Liver (tissue), 8 donors: ENCODE measurements at regions not wholly inside any gene's neighbourhood (a gene's known extent, or its start where the extent isn't known, plus 50 kb on each side); places are given as distances from the start of the nearest gene placed in this dataset.

Experiments
- DNase-seq: peaks from one replicate; pipeline ENCODE4 v3.0.0-alpha.2; 2017; ENCODE audit warnings: low spot score
- H3K27ac ChIP-seq, 2 donors: one replicate each; pipeline ENCODE4 v1.7.0; 2013; ENCODE audit warnings: inconsistent platforms in 2 of 2, low read length in 2 of 2, control low read depth in 1 of 2, low read depth in 1 of 2, mild to moderate bottlenecking in 1 of 2
- H3K27me3 ChIP-seq, 4 donors: one replicate each; pipeline versions ENCODE4 v1.6.1 to v1.7.0; 2013; ENCODE audit warnings: low read length in 3 of 4, inconsistent platforms in 1 of 4, mild to moderate bottlenecking in 1 of 4, moderate library complexity in 1 of 4; ENCODE audit not compliant: control insufficient read depth in 4 of 4, insufficient read depth in 4 of 4
- H3K36me3 ChIP-seq, 4 donors: one replicate each; pipeline versions ENCODE4 v1.6.1 to v1.7.0; 2013; ENCODE audit warnings: low read length in 3 of 4, mild to moderate bottlenecking in 3 of 4, low read depth in 1 of 4, moderate library complexity in 1 of 4; ENCODE audit not compliant: control insufficient read depth in 4 of 4, insufficient read depth in 3 of 4
- H3K4me1 ChIP-seq, 4 donors: one replicate each; pipeline versions ENCODE4 v1.6.1 to v1.7.0; 2013; ENCODE audit warnings: low read length in 3 of 4, mild to moderate bottlenecking in 3 of 4, moderate library complexity in 1 of 4; ENCODE audit not compliant: control insufficient read depth in 4 of 4, insufficient read depth in 4 of 4
- H3K4me3 ChIP-seq, 3 donors: one replicate each; pipeline versions ENCODE4 v1.6.1 to v1.7.0; 2013; ENCODE audit warnings: low read length in 3 of 3, control low read depth in 1 of 3, low read depth in 1 of 3, mild to moderate bottlenecking in 1 of 3
- H3K9ac ChIP-seq, 2 donors: one replicate each; pipeline ENCODE4 v1.7.0; 2013; ENCODE audit warnings: low read length in 2 of 2, mild to moderate bottlenecking in 2 of 2, moderate library complexity in 2 of 2, control low read depth in 1 of 2, low read depth in 1 of 2
- H3K9me3 ChIP-seq, 4 donors: one replicate each; pipeline versions ENCODE4 v1.6.1 to v1.7.0; 2013; ENCODE audit warnings: low read length in 3 of 4; ENCODE audit not compliant: control insufficient read depth in 4 of 4
- EGR1 ChIP-seq, 2 donors: IDR thresholded peaks; 2 replicates each; pipeline ENCODE4 v1.6.1; 2016 to 2018; ENCODE audit warnings: antibody characterized with exemption in 2 of 2, low read depth in 2 of 2
- FOXA2 ChIP-seq: IDR thresholded peaks from 2 replicates; pipeline ENCODE4 v1.6.1; 2016; ENCODE audit warnings: antibody characterized with exemption
- GABPA ChIP-seq, 2 donors: IDR thresholded peaks in 1 of 2; conservative IDR thresholded peaks in 1 of 2; 2 replicates each; pipeline ENCODE4 v1.6.1; 2016; ENCODE audit warnings: antibody characterized with exemption in 2 of 2, mild to moderate bottlenecking in 1 of 2, moderate library complexity in 1 of 2
- HNF4A ChIP-seq, 2 donors: conservative IDR thresholded peaks; 2 replicates each; pipeline ENCODE4 v1.6.1; 2016; ENCODE audit warnings: antibody characterized with exemption in 2 of 2, mild to moderate bottlenecking in 2 of 2
- HNF4G ChIP-seq: IDR thresholded peaks from 2 replicates; pipeline ENCODE4 v1.6.1; 2016; ENCODE audit warnings: antibody characterized with exemption
- JUND ChIP-seq, 2 donors: IDR thresholded peaks; 2 replicates each; pipeline ENCODE4 v1.6.1; 2016; ENCODE audit warnings: antibody characterized with exemption in 2 of 2
- NR2F2 ChIP-seq: IDR thresholded peaks from 2 replicates; pipeline ENCODE4 v1.6.1; 2016; ENCODE audit warnings: antibody characterized with exemption
- RAD21 ChIP-seq, 2 donors: IDR thresholded peaks; 2 replicates each; pipeline ENCODE4 v1.6.1; 2016; ENCODE audit warnings: antibody characterized with exemption in 2 of 2, mild to moderate bottlenecking in 2 of 2
- SP1 ChIP-seq: IDR thresholded peaks from 2 replicates; pipeline ENCODE4 v1.6.1; 2018; ENCODE audit warnings: antibody characterized with exemption, mild to moderate bottlenecking
- TAF1 ChIP-seq: conservative IDR thresholded peaks from 2 replicates; pipeline ENCODE4 v1.6.1; 2016; ENCODE audit warnings: antibody characterized with exemption, mild to moderate bottlenecking
- WGBS: extraction: QIAGEN DNeasy Blood & Tissue Kit; methylation state at CpG from one replicate; pipeline ENCODE4 v1.1.7; 2013; 5-methylcytosine and 5-hydroxymethylcytosine counted together
- TF ChIP-seq, protein P1 (sequence below): IDR thresholded peaks from 2 replicates; pipeline ENCODE4 v1.6.1; 2016; ENCODE audit warnings: antibody characterized with exemption
- TF ChIP-seq, protein P2 (sequence below): IDR thresholded peaks from 2 replicates; pipeline ENCODE4 v1.6.1; 2016; ENCODE audit warnings: antibody characterized with exemption
- TF ChIP-seq, protein P3 (sequence below): IDR thresholded peaks from 2 replicates; pipeline ENCODE4 v1.6.1; 2016; ENCODE audit warnings: antibody characterized with exemption
- TF ChIP-seq, protein P4 (sequence below): IDR thresholded peaks from 2 replicates; pipeline ENCODE4 v1.6.1; 2016; ENCODE audit warnings: antibody characterized with exemption, mild to moderate bottlenecking
- TF ChIP-seq, protein P5 (sequence below): fragments of 150-350 bp; IDR thresholded peaks from 2 replicates; pipeline ENCODE4 v1.5.1; 2017; ENCODE audit warnings: improper control_type of control experiment, low read depth, low read length; ENCODE audit not compliant: missing input control
- donor health status: healthy.
- donor health status: healthy.
- donor health status: healthy.
- donor health status: healthy.
- donor health status: healthy.

DNA sequence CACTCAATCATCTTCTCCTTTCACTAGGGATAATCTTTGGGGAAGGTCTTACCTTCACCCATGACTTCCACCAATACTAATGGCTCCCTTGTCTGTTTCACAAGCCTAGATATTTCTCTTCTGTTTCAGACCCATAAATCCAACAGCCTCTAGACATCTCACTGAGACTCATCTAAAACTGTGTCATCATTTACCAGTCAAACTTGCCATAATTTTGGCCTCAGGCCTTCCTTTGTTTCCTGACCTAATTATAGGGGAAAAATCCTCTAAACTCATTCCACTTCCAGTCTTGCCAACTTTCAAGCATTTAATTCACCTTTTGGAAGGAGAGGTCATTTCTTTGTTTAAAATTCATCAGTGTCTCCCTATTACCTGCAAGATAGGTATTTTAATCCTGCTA, 181.0 kb upstream of the CNKSR2 start:
- Histone ChIP-seq H3K36me3 (no peaks in the 10 kb centered on the region), H3K9ac (no peak overlapping the region), H3K4me3 (no peak overlapping the region), H3K9me3 (peaks cover 0 to 3% (median 0%) of the 10 kb centered on the region in 4 donors), H3K4me1 (no peaks in the 10 kb centered on the region), H3K27me3 (no peaks in the 10 kb centered on the region), H3K27ac (no peak overlapping the region)
- TF ChIP-seq, protein P1, sequence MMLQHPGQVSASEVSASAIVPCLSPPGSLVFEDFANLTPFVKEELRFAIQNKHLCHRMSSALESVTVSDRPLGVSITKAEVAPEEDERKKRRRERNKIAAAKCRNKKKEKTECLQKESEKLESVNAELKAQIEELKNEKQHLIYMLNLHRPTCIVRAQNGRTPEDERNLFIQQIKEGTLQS: no peak
- TF ChIP-seq RAD21 (IDR thresholded peaks at IDR 0.05): no peak
- DNase-seq: no peak

DNA sequence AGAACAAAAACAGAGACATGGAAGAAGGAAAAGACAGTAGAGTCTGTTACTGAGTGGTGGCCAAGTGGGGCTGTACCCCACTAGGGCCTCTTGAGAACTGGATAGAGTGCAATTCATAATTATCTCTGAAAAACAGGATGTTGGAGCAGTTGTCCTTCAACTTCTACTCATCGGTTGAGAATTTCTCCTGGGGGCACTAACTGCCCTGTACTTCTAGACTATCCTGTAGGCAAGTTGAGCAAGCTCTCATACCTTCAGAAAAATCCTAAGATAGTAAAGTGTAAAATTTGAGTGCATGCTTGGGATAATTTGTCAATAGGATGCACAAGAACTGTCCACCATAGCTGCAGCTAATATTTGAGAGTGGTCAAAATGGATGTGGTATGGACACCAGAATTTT, 179.7 kb upstream of the CNKSR2 start:
- H3K27ac ChIP-seq: no peak overlapping the region
- no peaks in the 10 kb centered on the region for H3K4me1 ChIP-seq
- peaks cover 0 to 1% (median 0%) of the 10 kb centered on the region in 4 donors for H3K9me3 ChIP-seq
- no peak overlapping the region for H3K9ac ChIP-seq
- H3K36me3 ChIP-seq: no peaks in the 10 kb centered on the region
- H3K4me3 ChIP-seq: no peak overlapping the region
- TF ChIP-seq HNF4G (no peak), JUND (IDR thresholded peaks at IDR 0.05) (no peak), RAD21 (IDR thresholded peaks at IDR 0.05) (no peak), TAF1 (no peak), EGR1 (IDR thresholded peaks at IDR 0.05; ENCODE audit: low read depth in 2 of 2) (no peak), NR2F2 (no peak), FOXA2 (no peak), GABPA (IDR thresholded peaks at IDR 0.05 in 1 of 2, conservative IDR thresholded peaks at IDR 0.05 in 1 of 2) (no peak), SP1 (no peak)
- TF ChIP-seq, protein P1: no peak
- TF ChIP-seq, protein P2, sequence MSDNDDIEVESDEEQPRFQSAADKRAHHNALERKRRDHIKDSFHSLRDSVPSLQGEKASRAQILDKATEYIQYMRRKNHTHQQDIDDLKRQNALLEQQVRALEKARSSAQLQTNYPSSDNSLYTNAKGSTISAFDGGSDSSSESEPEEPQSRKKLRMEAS: no peak
- TF ChIP-seq, protein P3, sequence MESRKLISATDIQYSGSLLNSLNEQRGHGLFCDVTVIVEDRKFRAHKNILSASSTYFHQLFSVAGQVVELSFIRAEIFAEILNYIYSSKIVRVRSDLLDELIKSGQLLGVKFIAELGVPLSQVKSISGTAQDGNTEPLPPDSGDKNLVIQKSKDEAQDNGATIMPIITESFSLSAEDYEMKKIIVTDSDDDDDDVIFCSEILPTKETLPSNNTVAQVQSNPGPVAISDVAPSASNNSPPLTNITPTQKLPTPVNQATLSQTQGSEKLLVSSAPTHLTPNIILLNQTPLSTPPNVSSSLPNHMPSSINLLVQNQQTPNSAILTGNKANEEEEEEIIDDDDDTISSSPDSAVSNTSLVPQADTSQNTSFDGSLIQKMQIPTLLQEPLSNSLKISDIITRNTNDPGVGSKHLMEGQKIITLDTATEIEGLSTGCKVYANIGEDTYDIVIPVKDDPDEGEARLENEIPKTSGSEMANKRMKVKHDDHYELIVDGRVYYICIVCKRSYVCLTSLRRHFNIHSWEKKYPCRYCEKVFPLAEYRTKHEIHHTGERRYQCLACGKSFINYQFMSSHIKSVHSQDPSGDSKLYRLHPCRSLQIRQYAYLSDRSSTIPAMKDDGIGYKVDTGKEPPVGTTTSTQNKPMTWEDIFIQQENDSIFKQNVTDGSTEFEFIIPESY: no peak
- TF ChIP-seq, protein P4, sequence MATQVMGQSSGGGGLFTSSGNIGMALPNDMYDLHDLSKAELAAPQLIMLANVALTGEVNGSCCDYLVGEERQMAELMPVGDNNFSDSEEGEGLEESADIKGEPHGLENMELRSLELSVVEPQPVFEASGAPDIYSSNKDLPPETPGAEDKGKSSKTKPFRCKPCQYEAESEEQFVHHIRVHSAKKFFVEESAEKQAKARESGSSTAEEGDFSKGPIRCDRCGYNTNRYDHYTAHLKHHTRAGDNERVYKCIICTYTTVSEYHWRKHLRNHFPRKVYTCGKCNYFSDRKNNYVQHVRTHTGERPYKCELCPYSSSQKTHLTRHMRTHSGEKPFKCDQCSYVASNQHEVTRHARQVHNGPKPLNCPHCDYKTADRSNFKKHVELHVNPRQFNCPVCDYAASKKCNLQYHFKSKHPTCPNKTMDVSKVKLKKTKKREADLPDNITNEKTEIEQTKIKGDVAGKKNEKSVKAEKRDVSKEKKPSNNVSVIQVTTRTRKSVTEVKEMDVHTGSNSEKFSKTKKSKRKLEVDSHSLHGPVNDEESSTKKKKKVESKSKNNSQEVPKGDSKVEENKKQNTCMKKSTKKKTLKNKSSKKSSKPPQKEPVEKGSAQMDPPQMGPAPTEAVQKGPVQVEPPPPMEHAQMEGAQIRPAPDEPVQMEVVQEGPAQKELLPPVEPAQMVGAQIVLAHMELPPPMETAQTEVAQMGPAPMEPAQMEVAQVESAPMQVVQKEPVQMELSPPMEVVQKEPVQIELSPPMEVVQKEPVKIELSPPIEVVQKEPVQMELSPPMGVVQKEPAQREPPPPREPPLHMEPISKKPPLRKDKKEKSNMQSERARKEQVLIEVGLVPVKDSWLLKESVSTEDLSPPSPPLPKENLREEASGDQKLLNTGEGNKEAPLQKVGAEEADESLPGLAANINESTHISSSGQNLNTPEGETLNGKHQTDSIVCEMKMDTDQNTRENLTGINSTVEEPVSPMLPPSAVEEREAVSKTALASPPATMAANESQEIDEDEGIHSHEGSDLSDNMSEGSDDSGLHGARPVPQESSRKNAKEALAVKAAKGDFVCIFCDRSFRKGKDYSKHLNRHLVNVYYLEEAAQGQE: no peak
- WGBS: 94% methylated on average over 1 of the region's 1 CpG
- no peaks in the 10 kb centered on the region for H3K27me3 ChIP-seq
- DNase-seq: no peak

DNA sequence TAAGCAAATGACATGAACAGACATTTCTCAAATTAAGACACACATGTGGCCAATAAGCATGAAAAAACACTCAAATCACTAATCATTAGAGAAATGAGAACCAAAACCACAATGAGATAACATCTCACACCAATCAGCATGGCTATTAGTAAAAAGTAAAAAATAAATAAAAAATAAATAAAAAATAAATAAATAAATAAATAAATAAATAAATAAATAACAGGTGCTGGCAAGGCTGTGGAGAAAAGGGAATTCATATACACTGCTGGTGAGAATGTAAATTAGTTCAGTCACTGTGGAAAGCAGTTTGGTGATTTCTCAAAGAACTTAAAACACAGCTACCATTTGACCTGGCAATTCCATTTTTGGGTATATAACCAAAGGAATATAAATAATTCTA, 167.1 kb upstream of the CNKSR2 start:
- DNase-seq: no peak
- Histone ChIP-seq H3K27me3 (no peaks in the 10 kb centered on the region), H3K9me3 (peaks cover 0 to 10% (median under 1%) of the 10 kb centered on the region in 4 donors), H3K4me1 (no peaks in the 10 kb centered on the region), H3K4me3 (no peak overlapping the region), H3K9ac (no peak overlapping the region), H3K27ac (no peak overlapping the region), H3K36me3 (no peaks in the 10 kb centered on the region)
- TF ChIP-seq FOXA2: no peak
- TF ChIP-seq HNF4A (conservative IDR thresholded peaks at IDR 0.05): no peak
- no peak for TF ChIP-seq SP1
- no peak for TF ChIP-seq EGR1 (IDR thresholded peaks at IDR 0.05; ENCODE audit: low read depth in 2 of 2)
- TF ChIP-seq, protein P2: no peak
- TF ChIP-seq HNF4G: no peak
- TF ChIP-seq, protein P3: no peak
- TF ChIP-seq NR2F2: no peak
- TF ChIP-seq, protein P5, sequence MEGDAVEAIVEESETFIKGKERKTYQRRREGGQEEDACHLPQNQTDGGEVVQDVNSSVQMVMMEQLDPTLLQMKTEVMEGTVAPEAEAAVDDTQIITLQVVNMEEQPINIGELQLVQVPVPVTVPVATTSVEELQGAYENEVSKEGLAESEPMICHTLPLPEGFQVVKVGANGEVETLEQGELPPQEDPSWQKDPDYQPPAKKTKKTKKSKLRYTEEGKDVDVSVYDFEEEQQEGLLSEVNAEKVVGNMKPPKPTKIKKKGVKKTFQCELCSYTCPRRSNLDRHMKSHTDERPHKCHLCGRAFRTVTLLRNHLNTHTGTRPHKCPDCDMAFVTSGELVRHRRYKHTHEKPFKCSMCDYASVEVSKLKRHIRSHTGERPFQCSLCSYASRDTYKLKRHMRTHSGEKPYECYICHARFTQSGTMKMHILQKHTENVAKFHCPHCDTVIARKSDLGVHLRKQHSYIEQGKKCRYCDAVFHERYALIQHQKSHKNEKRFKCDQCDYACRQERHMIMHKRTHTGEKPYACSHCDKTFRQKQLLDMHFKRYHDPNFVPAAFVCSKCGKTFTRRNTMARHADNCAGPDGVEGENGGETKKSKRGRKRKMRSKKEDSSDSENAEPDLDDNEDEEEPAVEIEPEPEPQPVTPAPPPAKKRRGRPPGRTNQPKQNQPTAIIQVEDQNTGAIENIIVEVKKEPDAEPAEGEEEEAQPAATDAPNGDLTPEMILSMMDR: no peak
